ENCODE measurements at regions not wholly inside any gene's neighbourhood (a gene's known extent, or its start where the extent isn't known, plus 50 kb on each side); places are given as distances from the start of the nearest gene placed in this dataset.
"Not testable (repeated sequence)": the region's sequence is repeated elsewhere in the genome, so short reads cannot be mapped to it uniquely, and the experiment has no call there.

DNA sequence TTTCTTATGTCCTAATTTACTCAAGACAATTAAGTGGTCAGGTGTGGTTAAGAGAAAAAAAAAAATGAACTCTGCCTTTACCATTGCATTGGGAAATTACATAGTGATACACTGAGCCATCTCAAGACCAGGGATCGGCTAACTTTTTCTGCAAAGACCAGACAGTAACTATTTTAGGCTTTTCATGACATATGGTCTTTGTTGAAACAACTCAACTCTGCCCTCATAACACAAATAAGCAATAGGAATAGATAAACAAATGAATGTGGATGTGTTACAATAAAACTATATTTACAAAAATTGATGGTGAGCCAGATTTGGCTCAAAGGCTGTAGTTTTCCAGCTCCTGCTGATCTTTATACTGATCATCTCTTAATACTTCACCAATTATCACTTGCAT, 632.6 kb upstream of the INTU start:
- no peak for DNase-seq
- no peak for ATAC-seq
- intact Hi-C loops (cut with DNase I, micrococcal nuclease), result no loop called here

DNA sequence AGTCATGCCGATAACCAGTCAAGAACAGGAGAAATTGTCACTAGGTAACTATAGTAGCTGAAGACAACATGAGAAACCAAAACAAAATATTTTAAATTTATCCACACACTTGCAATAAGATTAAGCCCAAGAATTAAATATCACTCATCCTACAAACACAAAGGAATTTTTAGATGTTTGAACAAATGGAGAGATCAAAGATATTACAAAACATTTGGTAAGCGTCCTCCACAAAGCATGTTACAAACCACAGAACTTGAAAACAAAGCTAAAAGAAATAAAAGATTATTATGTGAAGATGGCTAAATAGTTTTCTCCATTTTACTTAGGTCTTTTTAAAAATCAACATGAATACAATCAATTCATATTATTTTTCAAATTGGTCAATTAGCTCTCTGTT, 631.9 kb upstream of the INTU start:
- intact Hi-C loops (cut with DNase I, micrococcal nuclease), result no loop called here
- no peak for ATAC-seq
- no peak for DNase-seq

DNA sequence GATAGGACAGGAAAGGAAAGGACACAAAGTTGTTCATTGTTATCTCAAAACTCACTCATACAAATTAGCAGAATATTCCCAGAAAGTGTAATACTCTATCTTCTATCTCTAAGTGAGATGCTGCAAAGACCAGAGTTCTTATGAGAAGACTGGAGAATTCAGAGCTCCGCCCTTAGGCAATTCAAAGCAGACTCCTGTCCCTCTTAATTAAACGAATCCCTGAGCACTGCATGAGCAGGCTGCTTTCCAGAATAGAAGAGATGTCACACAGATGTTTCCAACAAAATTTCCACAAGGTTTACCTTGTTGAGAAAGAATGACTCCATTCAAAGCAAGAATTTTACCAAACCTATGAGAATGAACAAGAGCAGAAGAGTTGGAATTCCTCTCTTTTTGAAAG, 630.8 kb upstream of the INTU start:
- intact Hi-C loops (cut with DNase I, micrococcal nuclease), result no loop called here
- no peak for DNase-seq
- no peak for ATAC-seq

DNA sequence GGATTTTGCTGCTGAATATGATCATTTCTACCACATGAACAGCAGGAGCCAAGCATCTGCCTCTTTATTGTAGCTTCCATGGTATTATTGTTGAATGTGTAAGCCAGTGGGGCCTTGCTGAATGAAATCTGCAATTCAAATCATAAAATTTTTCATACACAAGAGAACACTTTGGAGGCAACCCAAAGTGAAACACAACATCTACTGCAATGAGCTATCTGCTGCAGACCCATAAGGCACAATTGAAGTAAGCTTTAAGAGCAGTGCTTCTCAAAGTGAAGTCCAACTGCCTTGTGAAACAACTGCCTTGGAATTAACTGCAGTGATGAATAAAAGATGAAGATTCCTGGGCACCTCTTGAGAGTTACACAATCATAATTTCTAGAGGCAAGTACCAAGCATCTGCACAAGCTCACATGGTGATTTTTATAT, 626.3 kb upstream of the INTU start:
- intact Hi-C loops (cut with DNase I, micrococcal nuclease), result no loop called here
- ATAC-seq, result no peak
- no peak for DNase-seq

DNA sequence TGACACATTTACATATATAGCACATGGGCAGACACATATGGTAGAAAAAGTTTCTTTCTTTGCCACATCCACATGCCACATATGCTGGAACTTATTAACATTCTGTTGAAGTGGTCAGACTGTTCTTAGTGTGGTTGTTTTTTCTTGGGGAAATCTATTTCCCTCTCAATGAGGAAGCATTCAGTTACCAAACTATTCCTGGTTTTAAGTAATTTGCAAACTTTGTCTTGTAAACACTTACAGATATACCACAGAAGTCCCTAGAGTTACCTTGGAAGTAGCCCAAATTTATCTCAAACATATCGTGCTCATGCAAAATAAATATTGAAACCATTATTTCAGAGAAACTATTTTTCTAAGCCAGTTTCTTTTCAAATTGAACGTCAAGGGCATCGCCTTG, 625.5 kb upstream of the INTU start:
- ATAC-seq, result no peak
- intact Hi-C loops (cut with DNase I, micrococcal nuclease), result no loop called here

DNA sequence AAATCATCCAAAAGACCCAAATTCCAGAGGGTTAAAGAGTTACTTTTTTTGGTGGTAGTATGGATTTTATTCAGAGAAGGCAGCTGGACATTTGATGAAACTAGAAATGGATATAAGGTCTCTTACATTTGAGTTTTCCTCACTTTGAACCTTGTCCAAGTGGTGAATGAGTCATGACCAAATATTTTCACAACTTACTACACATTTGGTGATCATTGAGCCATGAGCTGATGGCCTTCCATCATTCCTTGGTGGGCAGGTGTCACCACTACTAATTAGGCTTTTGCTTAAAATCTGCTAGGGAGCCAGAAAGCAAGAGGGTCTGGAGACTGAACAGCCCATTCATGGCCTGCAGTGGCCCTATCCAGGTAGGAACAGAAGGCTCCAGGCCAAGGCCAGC, 620.2 kb upstream of the INTU start:
- ATAC-seq, result no peak
- intact Hi-C loops (cut with DNase I, micrococcal nuclease), result no loop called here
- DNase-seq, result no peak

More for the DNA sequence above, 625.5 kb upstream of the INTU start:
- no peak for DNase-seq

DNA sequence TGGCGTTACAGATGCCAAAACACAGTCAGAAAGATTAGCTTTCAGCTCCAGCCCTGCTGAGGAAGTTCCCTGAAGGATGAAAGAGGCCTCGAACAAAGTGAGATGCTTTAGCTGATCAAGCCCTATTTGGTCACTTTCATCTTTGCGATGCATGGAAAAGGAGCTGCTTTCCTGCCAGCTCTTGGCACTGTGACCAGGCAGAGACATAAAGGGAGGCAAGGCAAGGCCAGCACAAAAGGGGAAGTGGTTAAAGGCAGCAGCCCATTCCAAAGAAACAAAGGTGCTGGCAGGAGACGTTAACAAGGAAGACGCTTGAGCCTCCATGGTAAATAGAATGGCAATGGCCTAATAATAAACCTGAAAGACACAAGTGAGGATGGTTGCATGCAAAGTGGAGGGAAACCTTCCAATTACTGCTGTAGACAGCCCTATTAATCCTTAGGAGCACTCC, 617.1 kb upstream of the INTU start:
- no peak for DNase-seq
- ATAC-seq, result no peak
- intact Hi-C loops (cut with DNase I, micrococcal nuclease), result no loop called here

DNA sequence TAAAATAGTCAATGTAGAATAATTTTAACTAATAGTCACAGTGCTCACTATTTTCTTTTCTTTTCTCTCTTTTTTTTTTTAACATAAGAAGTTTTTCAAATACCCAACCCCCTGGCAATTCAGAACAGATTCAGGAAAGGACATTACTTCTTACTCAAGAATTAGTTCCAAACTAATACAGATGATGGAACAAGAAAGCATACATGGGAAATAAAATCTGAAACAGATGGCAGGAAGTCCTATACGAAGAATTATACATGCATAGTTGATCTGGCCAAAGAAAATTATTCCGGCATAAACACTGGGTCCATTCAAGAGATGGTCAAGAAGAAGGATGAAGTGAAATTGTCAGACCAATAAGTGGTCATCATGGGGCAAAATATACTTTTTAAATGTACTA, 614.4 kb upstream of the INTU start:
- DNase-seq, result no peak
- ATAC-seq, result no peak
- intact Hi-C loops (cut with DNase I, micrococcal nuclease), result no loop called here

DNA sequence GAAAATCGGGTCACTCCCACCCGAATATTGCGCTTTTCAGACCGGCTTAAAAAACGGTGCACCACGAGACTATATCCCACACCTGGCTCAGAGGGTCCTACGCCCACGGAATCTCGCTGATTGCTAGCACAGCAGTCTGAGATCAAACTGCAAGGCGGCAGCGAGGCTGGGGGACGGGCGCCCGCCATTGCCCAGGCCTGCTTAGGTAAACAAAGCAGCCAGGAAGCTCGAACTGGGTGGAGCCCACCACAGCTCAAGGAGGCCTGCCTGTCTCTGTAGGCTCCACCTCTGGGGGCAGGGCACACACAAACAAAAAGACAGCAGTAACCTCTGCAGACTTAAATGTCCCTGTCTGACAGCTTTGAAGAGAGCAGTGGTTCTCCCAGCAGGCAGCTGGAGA, 611.9 kb upstream of the INTU start:
- DNase-seq; intact Hi-C loops (cut with DNase I, micrococcal nuclease); ATAC-seq: not testable (repeated sequence)

DNA sequence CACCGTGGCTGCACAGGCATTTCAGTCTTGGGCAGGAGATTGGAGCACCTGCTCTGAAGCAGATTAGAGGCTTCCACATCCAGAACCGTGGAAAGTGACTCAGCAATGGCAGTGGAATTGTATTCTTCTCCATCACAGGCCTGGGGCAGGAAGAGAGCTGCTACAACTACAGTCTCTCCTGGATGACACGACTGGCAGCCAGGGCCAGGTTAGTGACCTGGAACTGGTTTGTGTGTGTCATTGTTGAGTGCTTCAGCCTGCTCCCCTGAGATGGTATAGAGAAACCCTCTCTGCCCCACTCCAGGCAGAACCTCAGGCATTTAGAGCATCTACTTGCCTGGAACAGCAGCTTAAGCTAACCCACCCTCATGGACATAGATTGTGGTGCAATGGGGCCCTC, 596.5 kb upstream of the INTU start:
- ATAC-seq (no peak), DNase-seq (no peak)
- intact Hi-C loops (cut with DNase I, micrococcal nuclease), result no loop called here

DNA sequence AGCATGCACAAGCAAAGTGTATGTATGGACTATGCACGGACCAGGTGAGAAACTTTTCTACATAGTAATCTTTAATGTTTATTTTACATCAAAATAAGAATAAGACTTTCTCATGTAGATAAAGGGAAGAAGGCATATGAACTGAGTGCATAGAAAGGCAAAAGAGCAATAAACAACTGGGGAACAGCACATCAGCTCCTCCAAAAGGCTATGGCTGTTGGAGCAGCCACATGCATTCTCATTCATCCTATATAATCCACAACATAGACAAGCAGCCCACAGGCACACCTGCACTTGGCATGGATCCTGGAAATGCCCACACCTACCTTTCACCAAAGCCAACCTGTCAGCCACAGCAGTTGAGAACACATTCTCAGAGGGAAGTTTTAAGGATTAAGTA, 586.9 kb upstream of the INTU start:
- intact Hi-C loops (cut with DNase I, micrococcal nuclease), result no loop called here
- DNase-seq (no peak), ATAC-seq (no peak)

DNA sequence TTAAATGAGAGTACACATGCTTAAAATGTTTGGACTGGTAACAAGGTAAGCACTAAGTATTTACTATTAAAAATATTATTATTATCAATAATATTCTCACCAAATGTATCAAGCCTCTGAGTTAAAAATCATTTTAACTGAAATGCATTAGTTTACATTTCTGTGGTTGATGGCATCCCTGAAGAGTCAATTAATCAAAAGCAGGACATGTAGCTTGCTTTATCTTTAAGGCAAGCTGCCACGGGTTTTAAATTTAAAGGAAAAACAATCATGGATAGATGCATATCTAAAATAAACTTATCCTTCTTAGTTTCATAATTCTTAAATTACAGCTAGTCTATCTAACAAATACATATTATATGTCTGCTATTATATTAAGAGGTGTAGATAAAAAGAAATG, 584.8 kb upstream of the INTU start:
- DNase-seq (no peak), ATAC-seq (no peak)
- intact Hi-C loops (cut with DNase I, micrococcal nuclease), result no loop called here

DNA sequence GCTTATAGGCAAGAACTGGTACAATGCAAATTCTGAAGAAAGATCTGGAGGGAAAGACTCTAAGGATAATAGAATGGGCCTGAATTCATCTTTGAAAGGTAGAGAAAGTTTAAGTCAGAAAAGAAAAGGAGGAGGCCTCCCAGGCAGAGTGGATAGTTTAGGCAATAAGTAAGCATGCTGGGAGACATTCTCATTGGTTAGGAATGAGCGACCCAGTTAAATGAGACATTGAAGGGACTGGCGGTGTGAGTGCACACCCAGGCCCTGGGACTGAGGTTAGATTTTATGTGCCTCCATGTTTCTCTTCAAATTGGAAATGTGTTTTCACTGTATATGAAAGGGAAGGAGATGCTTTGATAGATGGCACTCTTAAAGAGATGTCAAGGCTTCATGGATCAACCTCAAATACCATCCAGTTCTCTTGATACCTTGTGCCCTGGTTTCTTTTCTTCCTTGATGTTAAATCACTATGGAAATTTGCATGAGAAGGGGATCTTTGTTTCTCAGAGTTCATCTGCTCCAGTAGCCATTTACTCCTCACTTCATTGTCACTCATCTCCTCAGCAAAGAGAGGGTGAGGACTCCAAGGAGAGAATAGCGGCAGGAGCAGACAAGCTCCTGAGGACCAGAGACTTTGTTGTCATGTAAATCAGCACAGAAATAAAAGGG, 584.2 kb upstream of the INTU start:
- DNase-seq, result no peak
- no peak for ATAC-seq
- intact Hi-C loops (cut with DNase I, micrococcal nuclease), result no loop called here

DNA sequence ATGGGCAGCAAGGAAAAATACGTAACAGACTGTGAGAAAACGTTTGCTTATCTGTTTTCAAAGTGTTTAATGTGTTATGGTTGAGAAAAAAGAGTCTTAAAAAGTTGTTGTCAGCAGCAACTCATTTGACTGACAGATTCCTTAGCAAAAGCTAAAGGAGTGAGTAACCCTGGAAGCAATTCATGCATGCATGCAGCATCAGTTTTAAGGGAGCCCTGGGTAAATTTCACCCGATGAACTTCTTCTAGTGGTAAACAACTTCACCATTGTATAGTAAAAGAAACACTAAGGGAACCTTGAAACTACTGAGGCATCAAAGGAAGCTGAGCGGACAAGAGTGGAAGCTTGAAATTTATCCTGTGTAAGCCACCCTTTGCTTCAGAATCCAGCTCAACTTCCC, 583.2 kb upstream of the INTU start:
- no peak for DNase-seq
- no peak for ATAC-seq
- intact Hi-C loops (cut with DNase I, micrococcal nuclease), result no loop called here

DNA sequence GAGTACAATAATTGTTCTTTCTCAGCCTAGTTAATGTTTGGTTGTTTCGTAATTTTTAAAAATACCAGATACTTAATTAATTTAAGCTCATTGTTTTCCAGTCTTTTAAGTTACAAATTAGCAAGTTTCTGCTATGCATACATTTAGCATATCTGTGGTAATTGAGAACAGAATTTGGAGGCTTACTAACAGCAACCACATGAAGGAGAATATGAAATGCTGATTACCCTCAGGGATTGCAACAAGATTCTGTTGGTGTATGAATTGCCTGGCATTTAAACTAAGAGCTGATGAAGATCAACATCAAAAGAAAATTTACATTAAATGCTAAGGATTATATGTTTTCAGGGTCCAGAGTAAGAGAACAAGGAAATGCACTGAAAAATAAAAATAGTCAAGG, 580.0 kb upstream of the INTU start:
- intact Hi-C loops (cut with DNase I, micrococcal nuclease), result no loop called here
- DNase-seq, result no peak
- ATAC-seq, result no peak

DNA sequence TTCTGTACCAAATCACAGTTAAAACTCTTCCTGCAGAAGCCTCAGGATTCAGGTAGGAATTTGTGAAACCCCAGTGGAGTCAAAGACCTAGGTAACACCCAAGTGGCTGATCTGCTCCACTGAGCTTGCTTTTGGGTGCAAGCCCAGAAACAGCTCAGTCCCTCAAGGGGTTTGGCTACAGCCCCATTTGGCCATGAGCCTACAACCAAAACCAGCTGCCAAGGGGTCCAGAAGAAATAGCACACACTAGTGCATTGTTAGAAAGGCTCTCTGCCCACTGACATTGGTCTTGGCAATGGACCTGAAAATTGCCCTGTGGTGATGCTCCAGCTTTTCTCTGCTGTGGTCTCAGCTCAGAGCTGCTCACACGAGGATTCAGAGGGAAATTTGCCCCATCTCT, 577.4 kb upstream of the INTU start:
- no peak for ATAC-seq
- intact Hi-C loops (cut with DNase I, micrococcal nuclease), result no loop called here
- DNase-seq, result no peak

DNA sequence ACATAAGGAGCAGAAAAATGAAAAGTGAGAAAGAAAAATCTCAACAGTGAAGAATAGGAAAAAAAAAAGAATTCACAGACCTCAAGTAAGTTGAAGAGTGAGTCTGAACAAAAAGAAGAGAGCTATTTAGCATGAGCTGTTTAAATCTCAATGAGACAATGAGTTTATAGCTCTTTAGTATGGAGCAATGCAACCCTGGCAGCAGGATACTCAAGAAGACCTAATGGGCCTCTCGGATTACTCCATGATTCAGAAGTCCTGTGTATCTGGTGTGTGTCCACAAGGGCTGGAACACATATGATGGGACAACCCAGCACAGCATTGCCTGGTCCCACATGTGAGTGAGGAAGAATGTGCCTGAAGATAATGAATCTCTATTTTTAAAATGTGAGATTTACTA, 563.1 kb upstream of the INTU start:
- no peak for ATAC-seq
- DNase-seq, result no peak
- intact Hi-C loops (cut with DNase I, micrococcal nuclease), result no loop called here

DNA sequence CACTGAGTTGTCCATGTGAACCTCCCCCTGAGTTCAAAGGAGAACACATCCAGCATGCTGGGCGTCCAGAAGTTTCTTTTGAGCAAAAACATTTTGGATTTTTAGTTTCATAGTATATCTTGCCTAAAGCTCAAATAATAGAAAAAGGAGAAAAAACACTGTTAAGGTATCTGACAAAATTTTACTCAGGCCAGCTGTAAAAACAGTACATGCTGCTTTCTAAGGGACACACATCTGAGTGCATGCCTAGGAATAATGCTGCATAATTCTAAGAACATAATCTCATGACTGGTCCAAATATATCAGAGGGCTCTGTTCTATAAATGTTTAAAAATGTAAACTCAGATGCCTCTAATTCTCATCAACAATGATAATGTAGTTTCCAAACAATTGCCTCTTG, 561.3 kb upstream of the INTU start:
- intact Hi-C loops (cut with DNase I, micrococcal nuclease), result no loop called here
- no peak for ATAC-seq
- DNase-seq, result no peak

DNA sequence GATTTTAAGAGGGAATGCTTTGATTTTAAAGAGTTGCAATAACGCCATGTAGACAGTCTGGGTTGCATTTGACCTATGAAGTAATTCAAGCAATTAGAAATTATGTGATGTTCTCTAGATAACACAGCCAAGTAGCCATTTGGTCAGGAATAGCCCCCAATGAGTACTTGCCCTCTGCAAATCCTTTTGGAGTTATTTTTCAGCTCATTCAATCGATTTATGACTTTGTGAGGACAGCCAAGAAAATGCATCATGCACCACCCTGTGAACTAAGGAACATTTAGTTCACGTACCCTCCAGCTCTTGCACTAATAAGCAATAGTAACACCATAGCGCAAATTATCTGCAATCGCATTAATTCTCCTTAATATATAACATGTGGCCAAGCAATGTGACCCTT, 552.6 kb upstream of the INTU start:
- intact Hi-C loops (cut with DNase I, micrococcal nuclease), result no loop called here
- no peak for DNase-seq
- no peak for ATAC-seq

DNA sequence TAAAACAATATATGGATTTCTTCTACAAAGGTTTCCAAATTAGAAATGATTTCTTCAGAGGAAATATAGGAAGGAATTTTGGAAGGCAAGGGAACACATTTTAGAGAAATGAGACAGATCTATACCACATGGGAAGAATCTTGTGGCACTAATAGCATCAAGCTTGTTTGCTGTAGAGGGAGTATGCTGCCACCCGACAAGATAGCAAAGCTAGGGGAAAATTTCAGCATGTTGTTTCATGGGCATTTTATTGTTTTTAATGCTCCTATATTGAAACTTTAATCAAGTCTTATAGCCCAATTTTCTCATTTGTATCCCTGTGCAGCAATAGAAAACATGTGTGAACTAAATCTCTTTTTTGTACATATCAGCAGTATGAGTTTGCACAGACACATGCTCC, 551.7 kb upstream of the INTU start:
- ATAC-seq, result no peak
- intact Hi-C loops (cut with DNase I, micrococcal nuclease), result no loop called here

DNA sequence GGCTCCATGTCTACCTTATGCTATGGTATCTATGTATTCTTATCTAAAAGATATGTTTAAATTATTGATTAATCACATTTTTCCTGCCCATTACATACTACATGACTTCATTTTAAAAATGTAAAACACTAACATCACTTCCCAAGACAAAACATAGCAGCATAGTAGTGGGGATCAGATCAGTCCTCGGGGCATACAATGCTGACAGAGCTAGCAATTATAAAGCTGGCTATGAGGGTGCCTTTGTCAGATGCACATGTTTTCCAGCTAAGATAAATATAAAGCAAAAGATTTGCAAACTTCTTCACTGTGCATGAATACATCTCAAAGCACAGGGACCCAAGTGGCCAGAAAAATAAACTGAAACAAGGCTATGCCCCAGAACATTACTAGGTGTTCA, 549.8 kb upstream of the INTU start:
- ATAC-seq, result no peak
- DNase-seq, result no peak
- intact Hi-C loops (cut with DNase I, micrococcal nuclease), result no loop called here

More for the DNA sequence above, 551.7 kb upstream of the INTU start:
- no peak for DNase-seq

DNA sequence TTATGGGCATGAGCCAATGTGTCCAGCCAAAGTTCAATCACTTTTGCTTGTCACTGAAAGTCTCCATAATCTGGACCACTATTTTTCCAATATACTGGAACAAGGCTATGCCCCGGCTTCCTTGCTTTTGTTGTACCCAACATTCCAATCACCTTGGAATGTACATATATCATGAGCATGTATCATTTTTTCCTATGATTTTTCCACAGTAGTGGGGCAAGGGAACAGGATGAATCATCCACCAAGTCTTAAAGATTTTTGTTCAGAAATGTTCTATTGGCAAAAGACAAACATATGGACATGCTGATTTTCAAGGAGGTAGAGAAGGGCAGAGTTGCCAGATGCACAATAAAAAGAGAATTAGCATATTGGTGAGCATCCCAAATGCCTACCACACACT, 548.1 kb upstream of the INTU start:
- intact Hi-C loops (cut with DNase I, micrococcal nuclease), result no loop called here
- no peak for DNase-seq
- no peak for ATAC-seq
